Mesendoderm (in vitro differentiated cells): ENCODE measurements at regions not wholly inside any gene's neighbourhood (a gene's known extent, or its start where the extent isn't known, plus 50 kb on each side); places are given as distances from the start of the nearest gene placed in this dataset.

Source experiments
- DNase-seq: peaks from one replicate; pipeline ENCODE4 v3.0.0; 2013
- H2AK5ac ChIP-seq: 2 replicates; pipeline ENCODE4 v1.6.1; 2013; ENCODE audit warnings: low read length, inconsistent platforms
- H2BK120ac ChIP-seq: 2 replicates; pipeline ENCODE4 v1.6.1; 2013; ENCODE audit warnings: low read depth, mild to moderate bottlenecking, low read length, moderate library complexity, mixed read lengths
- H2BK15ac ChIP-seq: replicated peaks from 2 replicates; pipeline ENCODE4 v1.6.1; 2013; ENCODE audit warnings: low read depth, mild to moderate bottlenecking, moderate library complexity
- H2BK5ac ChIP-seq: 2 replicates; pipeline ENCODE4 v1.6.1; 2013; ENCODE audit warnings: low read length, inconsistent platforms
- H3K18ac ChIP-seq: 2 replicates; pipeline ENCODE4 v1.6.1; 2013; ENCODE audit warnings: mild to moderate bottlenecking, low read length, mixed read lengths
- H3K23ac ChIP-seq: one replicate; pipeline ENCODE4 v1.6.1; 2013; ENCODE audit warnings: low read length
- H3K27ac ChIP-seq: 2 replicates; pipeline ENCODE4 v1.5.1; 2013; ENCODE audit warnings: low read depth, mild to moderate bottlenecking, inconsistent platforms, low read length, moderate library complexity
- H3K27me3 ChIP-seq: 2 replicates; pipeline ENCODE4 v1.6.1; 2013; ENCODE audit warnings: low read length, control low read depth, mild to moderate bottlenecking, inconsistent platforms; ENCODE audit not compliant: insufficient read depth, poor library complexity
- H3K36me3 ChIP-seq: 2 replicates; pipeline ENCODE4 v1.6.1; 2013; ENCODE audit warnings: low read length, inconsistent platforms; ENCODE audit not compliant: control insufficient read depth, insufficient read depth
- H3K4ac ChIP-seq: one replicate; pipeline ENCODE4 v1.6.1; 2013; ENCODE audit warnings: low read depth, mild to moderate bottlenecking, low read length, moderate library complexity
- H3K4me1 ChIP-seq: 2 replicates; pipeline ENCODE4 v1.6.1; 2013; ENCODE audit warnings: low read depth, low read length, inconsistent platforms; ENCODE audit not compliant: control insufficient read depth
- H3K4me2 ChIP-seq: 2 replicates; pipeline ENCODE4 v1.6.1; 2013; ENCODE audit warnings: low read length
- H3K4me3 ChIP-seq: 2 replicates; pipeline ENCODE4 v1.5.1; 2013; ENCODE audit warnings: mild to moderate bottlenecking, low read length
- H3K56ac ChIP-seq: one replicate; pipeline ENCODE4 v1.6.1; 2013; ENCODE audit warnings: low read length
- H3K79me1 ChIP-seq: 2 replicates; pipeline ENCODE4 v1.6.1; 2013; ENCODE audit warnings: low read length, inconsistent platforms
- H3K79me2 ChIP-seq: 2 replicates; pipeline ENCODE4 v1.6.1; 2013; ENCODE audit warnings: mild to moderate bottlenecking, low read length; ENCODE audit not compliant: control insufficient read depth, insufficient read depth
- H3K9ac ChIP-seq: 2 replicates; pipeline ENCODE4 v1.6.1; 2013; ENCODE audit warnings: low read length, inconsistent platforms
- H4K5ac ChIP-seq: one replicate; pipeline ENCODE4 v1.6.1; 2013; ENCODE audit warnings: low read length
- H4K8ac ChIP-seq: one replicate; pipeline ENCODE4 v1.6.1; 2013; ENCODE audit warnings: low read depth, mild to moderate bottlenecking, control low read depth, low read length, moderate library complexity
- WGBS: extraction: QIAGEN DNeasy Blood & Tissue Kit; methylation state at CpG from one replicate; pipeline ENCODE4 v1.1.7; 2013; ENCODE audit warnings: low lambda C conversion rate, missing lambda C conversion rate; ENCODE audit not compliant: insufficient coverage; ENCODE audit errors: extremely low coverage; 5-methylcytosine and 5-hydroxymethylcytosine counted together

- no peak overlapping the region for H3K27ac ChIP-seq
- no CpG with 5 or more reads among the region's 2 CpGs for WGBS
Observed at GRCh38 chr3:187594272-187594671, 75.9 kb downstream of the SST start.

GRCh38 chr3:187593451-187593850 lies 76.7 kb downstream of the SST start:
- H3K4me1 ChIP-seq = no peaks in the 10 kb centered on the region
- H4K8ac ChIP-seq = no peak overlapping the region
- no peak overlapping the region for H3K18ac ChIP-seq
- H3K79me1 ChIP-seq = no peaks in the 10 kb centered on the region
- no peak overlapping the region for H2BK5ac ChIP-seq
- H3K79me2 ChIP-seq = no peaks in the 10 kb centered on the region
- H3K4ac ChIP-seq = no peak overlapping the region
- no CpG with 5 or more reads among the region's 5 CpGs for WGBS
- H3K27ac ChIP-seq = no peak overlapping the region
- no peak overlapping the region for H2BK15ac ChIP-seq
- H3K9ac ChIP-seq = no peak overlapping the region
- no peaks in the 10 kb centered on the region for H3K36me3 ChIP-seq
- H4K5ac ChIP-seq = no peak overlapping the region
- H3K4me3 ChIP-seq = no peak overlapping the region
- DNase-seq = no peak
- no peak overlapping the region for H3K23ac ChIP-seq
- H3K4me2 ChIP-seq = no peak overlapping the region
- no peak overlapping the region for H2AK5ac ChIP-seq
- H3K56ac ChIP-seq = no peak overlapping the region
- H3K27me3 ChIP-seq = no peaks in the 10 kb centered on the region
- no peak overlapping the region for H2BK120ac ChIP-seq

More at GRCh38 chr3:187594272-187594671, 75.9 kb downstream of the SST start:
- no peak overlapping the region for H3K23ac ChIP-seq
- H2BK5ac ChIP-seq = no peak overlapping the region
- no peaks in the 10 kb centered on the region for H3K79me1 ChIP-seq
- H3K27me3 ChIP-seq = no peaks in the 10 kb centered on the region
- H4K5ac ChIP-seq = no peak overlapping the region
- no peak overlapping the region for H2AK5ac ChIP-seq
- no peaks in the 10 kb centered on the region for H3K79me2 ChIP-seq
- H3K18ac ChIP-seq = no peak overlapping the region
- H3K4ac ChIP-seq = no peak overlapping the region
- H3K4me3 ChIP-seq = no peak overlapping the region
- H2BK120ac ChIP-seq = no peak overlapping the region
- no peak overlapping the region for H3K56ac ChIP-seq
- H3K36me3 ChIP-seq = no peaks in the 10 kb centered on the region
- no peak overlapping the region for H2BK15ac ChIP-seq
- no peak overlapping the region for H3K9ac ChIP-seq
- peak; percentile 45 for DNase-seq
- no peak overlapping the region for H4K8ac ChIP-seq
- H3K4me2 ChIP-seq = no peak overlapping the region
- H3K4me1 ChIP-seq = no peaks in the 10 kb centered on the region

DNA sequence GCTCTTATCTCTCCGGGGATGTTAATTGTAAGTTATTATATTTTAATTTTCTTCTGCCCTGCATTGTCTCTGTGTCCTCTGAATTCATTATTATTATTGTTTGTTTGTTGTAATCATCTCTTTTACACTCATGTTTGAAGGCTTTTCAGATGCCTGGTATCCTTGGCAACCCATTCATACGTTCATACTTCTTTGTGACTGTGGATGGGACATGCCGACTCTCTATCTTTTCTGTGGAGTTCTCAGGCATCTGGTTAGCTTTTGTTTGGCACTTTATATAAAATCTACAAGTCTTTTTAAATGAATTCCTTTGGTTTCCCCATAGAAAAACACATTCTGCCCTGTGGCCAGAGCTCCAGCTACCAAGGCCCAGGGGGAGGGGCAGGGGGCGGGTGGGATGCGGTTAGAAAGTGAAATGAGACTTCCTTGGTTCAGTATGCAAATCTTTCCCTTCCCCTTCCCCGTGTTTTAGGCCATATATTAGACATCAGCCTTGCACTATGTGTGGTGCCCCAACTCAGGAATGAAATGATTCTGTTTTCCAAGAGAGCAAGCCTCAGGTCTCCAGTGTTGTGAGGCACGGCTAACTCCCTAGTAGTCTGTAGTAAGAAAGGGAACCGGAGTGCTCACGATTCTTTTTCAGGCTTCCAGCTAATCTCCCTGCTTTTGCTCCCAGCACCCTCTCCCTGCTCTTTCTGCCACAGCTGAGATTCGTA lies 79.2 kb downstream of the SST start:
- no peak overlapping the region for H3K27ac ChIP-seq

DNA sequence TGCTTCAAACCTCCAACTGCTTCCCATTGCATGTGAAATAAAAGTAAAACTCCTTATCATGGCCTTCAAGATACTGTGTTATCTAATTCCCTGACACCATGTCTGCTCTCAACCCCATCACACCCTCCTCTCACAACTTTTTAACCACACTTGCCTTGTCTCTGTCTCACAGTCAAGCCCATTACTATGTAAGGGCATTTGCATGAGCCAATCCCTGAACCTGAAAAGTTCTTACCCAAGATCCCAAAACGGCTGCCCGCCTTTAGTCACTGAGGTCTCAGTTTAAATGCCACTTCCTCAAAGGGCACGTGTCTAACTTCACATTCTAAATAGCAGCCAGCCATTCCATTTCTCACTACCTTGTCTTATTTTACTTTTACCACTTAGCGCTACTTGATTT lies 83.1 kb downstream of the SST start:
- DNase-seq = peak; percentile 62
- Histone ChIP-seq H2BK120ac (no peak overlapping the region), H3K79me2 (no peaks in the 10 kb centered on the region), H3K4me1 (no peaks in the 10 kb centered on the region), H3K4me2 (no peak overlapping the region), H3K56ac (no peak overlapping the region), H3K9ac (no peak overlapping the region), H3K27ac (no peak overlapping the region), H3K18ac (no peak overlapping the region), H3K27me3 (no peaks in the 10 kb centered on the region), H3K23ac (no peak overlapping the region), H4K8ac (no peak overlapping the region), H2BK15ac (no peak overlapping the region), H3K4ac (no peak overlapping the region), H2BK5ac (no peak overlapping the region), H3K36me3 (no peaks in the 10 kb centered on the region), H3K79me1 (no peaks in the 10 kb centered on the region), H2AK5ac (no peak overlapping the region), H3K4me3 (no peak overlapping the region), H4K5ac (no peak overlapping the region)
- no CpG with 5 or more reads among the region's 4 CpGs for WGBS

More for the DNA sequence above, 79.2 kb downstream of the SST start:
- H3K4me2 ChIP-seq = no peak overlapping the region
- no peak overlapping the region for H2BK15ac ChIP-seq
- no CpG with 5 or more reads among the region's 10 CpGs for WGBS
- H3K4ac ChIP-seq = no peak overlapping the region
- H3K36me3 ChIP-seq = no peaks in the 10 kb centered on the region
- no peaks in the 10 kb centered on the region for H3K27me3 ChIP-seq
- no peak overlapping the region for H3K4me3 ChIP-seq
- H3K79me2 ChIP-seq = no peaks in the 10 kb centered on the region
- no peak for DNase-seq
- H2AK5ac ChIP-seq = no peak overlapping the region
- no peak overlapping the region for H3K56ac ChIP-seq
- no peak overlapping the region for H4K8ac ChIP-seq
- H3K4me1 ChIP-seq = no peaks in the 10 kb centered on the region
- H3K23ac ChIP-seq = no peak overlapping the region
- H2BK120ac ChIP-seq = peak overlapping the region; percentile 17
- H3K9ac ChIP-seq = no peak overlapping the region
- no peak overlapping the region for H2BK5ac ChIP-seq
- H4K5ac ChIP-seq = no peak overlapping the region
- H3K18ac ChIP-seq = peak overlapping the region; percentile 39
- no peaks in the 10 kb centered on the region for H3K79me1 ChIP-seq

DNA sequence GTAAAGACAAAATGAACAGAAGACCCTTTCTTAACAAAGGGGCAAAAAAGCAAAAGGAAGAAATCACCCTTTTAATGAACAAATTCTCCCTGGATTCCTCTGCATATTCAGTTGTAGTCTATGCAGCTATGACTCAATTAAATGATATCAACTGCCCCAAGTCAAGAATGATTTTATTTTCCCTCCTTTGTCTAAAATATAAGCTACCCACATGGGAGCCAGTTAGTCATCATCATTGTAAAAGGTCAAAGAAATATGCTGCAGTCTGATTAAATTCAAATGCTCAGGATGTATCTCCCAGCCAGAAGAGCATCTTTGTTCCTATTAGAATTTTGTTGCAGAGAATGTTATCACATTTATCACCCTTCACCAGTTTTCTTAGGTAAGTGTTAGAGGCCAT lies 84.0 kb downstream of the SST start:
- Histone ChIP-seq H2BK120ac (no peak overlapping the region), H3K9ac (no peak overlapping the region), H3K4me1 (no peaks in the 10 kb centered on the region), H3K4me3 (no peak overlapping the region), H4K8ac (no peak overlapping the region), H2BK15ac (no peak overlapping the region), H3K36me3 (no peaks in the 10 kb centered on the region), H3K79me1 (no peaks in the 10 kb centered on the region), H3K18ac (no peak overlapping the region), H2AK5ac (no peak overlapping the region), H4K5ac (no peak overlapping the region), H3K56ac (no peak overlapping the region), H3K27ac (no peak overlapping the region), H2BK5ac (no peak overlapping the region), H3K4ac (no peak overlapping the region), H3K79me2 (no peaks in the 10 kb centered on the region), H3K27me3 (no peaks in the 10 kb centered on the region), H3K4me2 (no peak overlapping the region), H3K23ac (no peak overlapping the region)
- no peak for DNase-seq

DNA sequence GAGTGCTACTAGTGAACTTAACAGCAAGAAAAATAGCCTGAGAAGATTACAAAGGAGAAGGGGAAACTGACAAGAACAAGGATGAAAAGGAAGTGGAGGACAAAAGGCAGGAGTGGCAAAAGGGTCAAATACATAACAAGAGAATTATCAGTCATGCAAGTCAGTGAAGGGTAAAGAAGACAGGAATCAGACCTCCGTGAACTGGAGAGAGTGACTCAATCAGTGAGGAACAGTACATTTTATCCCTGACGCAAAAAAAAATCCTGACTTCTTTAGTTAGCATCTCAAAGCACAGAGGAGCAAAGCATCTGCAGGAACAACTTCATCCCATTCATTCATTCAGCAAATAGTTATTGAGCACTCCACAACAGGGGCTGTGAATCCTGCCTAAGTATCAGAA lies 97.8 kb downstream of the SST start:
- H3K79me2 ChIP-seq = no peaks in the 10 kb centered on the region
- no peak for DNase-seq

More for the DNA sequence above, 97.8 kb downstream of the SST start:
- Histone ChIP-seq H2BK5ac (no peak overlapping the region), H3K9ac (no peak overlapping the region), H3K27me3 (no peaks in the 10 kb centered on the region), H2AK5ac (no peak overlapping the region), H4K8ac (no peak overlapping the region), H3K36me3 (no peaks in the 10 kb centered on the region), H3K79me1 (no peaks in the 10 kb centered on the region), H2BK120ac (no peak overlapping the region), H3K4me2 (no peak overlapping the region), H3K4me1 (peaks cover 6% of the 10 kb centered on the region), H3K27ac (no peak overlapping the region), H4K5ac (no peak overlapping the region), H3K4me3 (no peak overlapping the region), H3K18ac (no peak overlapping the region), H3K4ac (no peak overlapping the region), H3K23ac (no peak overlapping the region), H2BK15ac (no peak overlapping the region), H3K56ac (no peak overlapping the region)
- WGBS = no CpG with 5 or more reads among the region's 2 CpGs
